ENCODE measurements at regions not wholly inside any gene's neighbourhood (a gene's known extent, or its start where the extent isn't known, plus 50 kb on each side); places are given as distances from the start of the nearest gene placed in this dataset.

DNA sequence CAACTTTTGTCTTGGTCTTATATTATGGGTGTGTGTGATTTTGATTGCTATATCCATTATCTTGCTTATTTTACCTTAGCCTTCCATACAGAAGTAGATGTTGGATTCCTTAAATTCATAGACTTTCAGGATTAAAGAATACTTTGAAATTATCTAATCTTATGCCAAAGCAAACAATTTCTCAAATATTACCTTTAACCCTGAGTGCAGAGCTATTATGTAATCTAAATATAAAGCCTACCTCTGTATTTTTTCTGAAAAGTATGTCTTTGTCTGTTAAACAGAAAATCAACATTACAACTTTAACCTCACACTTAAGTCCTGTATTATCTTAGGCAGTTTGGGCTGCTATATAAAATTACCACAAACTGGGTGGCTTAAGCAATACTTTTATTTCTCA lies 782.5 kb downstream of the STIM2 start:
- Histone ChIP-seq H3K27me3 (ENCODE audit: control insufficient read depth in 1 of 2, insufficient read depth in 2 of 2, low read length in 2 of 2) (no peaks in the 10 kb centered on the region), H3K9me3 (ENCODE audit: control insufficient read depth in 1 of 2, insufficient read depth in 1 of 2, low read length in 2 of 2) (no peaks in the 10 kb centered on the region), H3K36me3 (ENCODE audit: insufficient read depth, low read length) (no peaks in the 10 kb centered on the region), H3K4me3 (ENCODE audit: low read length) (no peak overlapping the region), H3K27ac (ENCODE audit: low read depth in 1 of 2, low read length in 2 of 2) (no peak overlapping the region), H3K4me1 (ENCODE audit: insufficient read depth, low read length) (no peaks in the 10 kb centered on the region)
- Mint-ChIP-seq H3K27ac (no peak overlapping the region), H3K4me1 (ENCODE audit: low read depth) (no peaks in the 10 kb centered on the region), H3K36me3 (ENCODE audit: low read depth) (no peaks in the 10 kb centered on the region), H3K27me3 (no peaks in the 10 kb centered on the region), H3K9me3 (no peaks in the 10 kb centered on the region), H3K4me3 (no peak overlapping the region)
- intact Hi-C loops (cut with DNase I, micrococcal nuclease), result no loop called here
- ChIA-PET CTCF (no interaction called here), POLR2A (no interaction called here)
- no peak for TF ChIP-seq CTCF (IDR thresholded peaks at IDR 0.05)
- ATAC-seq (ENCODE audit: poor library complexity), result no peak
- DNase-seq, result no peak

DNA sequence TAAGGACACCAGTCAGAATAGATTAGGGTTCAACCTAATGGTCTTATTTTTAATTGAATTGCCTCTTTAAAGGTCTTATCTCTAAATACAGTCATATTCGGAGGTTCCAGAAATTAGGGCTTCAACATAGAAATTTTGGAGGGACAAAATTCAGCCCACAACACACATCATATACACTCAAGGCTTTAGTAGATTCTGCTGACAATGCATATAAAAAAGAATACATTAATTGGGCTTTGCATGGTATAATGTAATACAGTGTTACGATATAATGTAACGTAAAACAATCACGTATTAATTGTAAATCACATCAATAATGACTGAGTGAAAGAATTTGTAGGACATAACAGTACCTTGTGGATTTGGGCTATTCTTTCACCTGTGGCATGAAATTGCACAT lies 787.8 kb downstream of the STIM2 start:
- POLR2A ChIA-PET, result no interaction called here
- no peaks in the 10 kb centered on the region for H3K9me3 ChIP-seq (ENCODE audit: control insufficient read depth in 1 of 2, insufficient read depth in 1 of 2, low read length in 2 of 2)
- Mint-ChIP-seq H3K27ac (no peak overlapping the region), H3K9me3 (peaks cover 4% of the 10 kb centered on the region), H3K4me3 (no peak overlapping the region), H3K4me1 (ENCODE audit: low read depth) (no peaks in the 10 kb centered on the region), H3K36me3 (ENCODE audit: low read depth) (no peaks in the 10 kb centered on the region), H3K27me3 (no peaks in the 10 kb centered on the region)
- no peak overlapping the region for H3K27ac ChIP-seq (ENCODE audit: low read depth in 1 of 2, low read length in 2 of 2)
- CTCF ChIA-PET, result no interaction called here
- DNase-seq (no peak), ATAC-seq (ENCODE audit: poor library complexity) (no peak)
- no peaks in the 10 kb centered on the region for H3K36me3 ChIP-seq (ENCODE audit: insufficient read depth, low read length)
- intact Hi-C loops (cut with DNase I, micrococcal nuclease), result no loop called here
- TF ChIP-seq CTCF (IDR thresholded peaks at IDR 0.05), result no peak
- no peak overlapping the region for H3K4me3 ChIP-seq (ENCODE audit: low read length)
- no peaks in the 10 kb centered on the region for H3K4me1 ChIP-seq (ENCODE audit: insufficient read depth, low read length)
- H3K27me3 ChIP-seq (ENCODE audit: control insufficient read depth in 1 of 2, insufficient read depth in 2 of 2, low read length in 2 of 2), result no peaks in the 10 kb centered on the region

GRCh38 chr4:27662426-27662825 lies 801.8 kb downstream of the STIM2 start:
- ATAC-seq (ENCODE audit: poor library complexity) (no peak), DNase-seq (no peak)
- H3K4me3 Mint-ChIP-seq, result no peak overlapping the region
- H3K4me1 Mint-ChIP-seq (ENCODE audit: low read depth), result no peaks in the 10 kb centered on the region
- POLR2A ChIA-PET, result no interaction called here
- H3K36me3 Mint-ChIP-seq (ENCODE audit: low read depth), result no peaks in the 10 kb centered on the region
- no peak overlapping the region for H3K27ac Mint-ChIP-seq
- CTCF ChIA-PET, result no interaction called here
- H3K36me3 ChIP-seq (ENCODE audit: insufficient read depth, low read length), result no peaks in the 10 kb centered on the region
- no peaks in the 10 kb centered on the region for H3K27me3 Mint-ChIP-seq
- no peak overlapping the region for H3K4me3 ChIP-seq (ENCODE audit: low read length)
- TF ChIP-seq CTCF (IDR thresholded peaks at IDR 0.05), result no peak
- intact Hi-C loops (cut with DNase I, micrococcal nuclease), result no loop called here
- no peaks in the 10 kb centered on the region for H3K4me1 ChIP-seq (ENCODE audit: insufficient read depth, low read length)
- H3K27ac ChIP-seq (ENCODE audit: low read depth in 1 of 2, low read length in 2 of 2), result no peak overlapping the region
- peaks cover 2% of the 10 kb centered on the region for H3K9me3 Mint-ChIP-seq
- H3K27me3 ChIP-seq (ENCODE audit: control insufficient read depth in 1 of 2, insufficient read depth in 2 of 2, low read length in 2 of 2), result no peaks in the 10 kb centered on the region
- H3K9me3 ChIP-seq (ENCODE audit: control insufficient read depth in 1 of 2, insufficient read depth in 1 of 2, low read length in 2 of 2), result peaks cover 0 to 4% of the 10 kb centered on the region in 2 experiments

All from CD4-positive, alpha-beta T cell (primary cell).